ENCODE measurements at regions not wholly inside any gene's neighbourhood (a gene's known extent, or its start where the extent isn't known, plus 50 kb on each side); places are given as distances from the start of the nearest gene placed in this dataset.
"Not testable (repeated sequence)": the region's sequence is repeated elsewhere in the genome, so short reads cannot be mapped to it uniquely, and the experiment has no call there.

- intact Hi-C loops (cut with DNase I; ENCODE audit: low total_unique reads), result no loop called here
- Histone ChIP-seq H3K4me1 (no peaks in the 10 kb centered on the region), H3K4me3 (no peak overlapping the region), H3K27me3 (no peaks in the 10 kb centered on the region), H3K9me3 (no peaks in the 10 kb centered on the region), H3K36me3 (no peaks in the 10 kb centered on the region), H3K27ac (no peak overlapping the region)
- no peak for DNase-seq
- WGBS, 5 donors, result 27 to 33% (median 32%) methylated on average over 2 of the region's 2 CpGs
- TF ChIP-seq EP300 (IDR thresholded peaks at IDR 0.05) (no peak), POLR2A (IDR thresholded peaks at IDR 0.05) (no peak), CTCF (IDR thresholded peaks at IDR 0.05) (no peak), POLR2AphosphoS5 (IDR thresholded peaks at IDR 0.05) (no peak)
Measured at GRCh38 chr1:241447031-241447644, 72.4 kb downstream of the FH start.

- intact Hi-C loops (cut with DNase I; ENCODE audit: low total_unique reads), result no loop called here
Measured at GRCh38 chr1:241444836-241445235, 74.7 kb downstream of the FH start.

GRCh38 chr1:241443561-241443960, 76.0 kb downstream of the FH start:
- Histone ChIP-seq H3K4me3 (no peak overlapping the region), H3K9me3 (no peaks in the 10 kb centered on the region), H3K27me3 (no peaks in the 10 kb centered on the region), H3K36me3 (no peaks in the 10 kb centered on the region), H3K4me1 (no peaks in the 10 kb centered on the region), H3K27ac (no peak overlapping the region)
- no peak for DNase-seq
- intact Hi-C loops (cut with DNase I; ENCODE audit: low total_unique reads), result no loop called here
- 82 to 88% (median 84%) methylated on average over 2 of the region's 2 CpGs for WGBS, 5 donors
- no peak for TF ChIP-seq EP300 (IDR thresholded peaks at IDR 0.05)

More at GRCh38 chr1:241444836-241445235, 74.7 kb downstream of the FH start:
- H3K4me1 ChIP-seq, result no peaks in the 10 kb centered on the region
- TF ChIP-seq POLR2AphosphoS5 (IDR thresholded peaks at IDR 0.05) (no peak), CTCF (IDR thresholded peaks at IDR 0.05) (no peak), POLR2A (IDR thresholded peaks at IDR 0.05) (no peak), EP300 (IDR thresholded peaks at IDR 0.05) (no peak)
- WGBS, 5 donors, result 14 to 68% (median 22%) methylated on average over 3 of the region's 3 CpGs
- DNase-seq, result no peak
- H3K27ac ChIP-seq, result no peak overlapping the region
- H3K9me3 ChIP-seq, result no peaks in the 10 kb centered on the region
- H3K4me3 ChIP-seq, result no peak overlapping the region
- H3K27me3 ChIP-seq, result no peaks in the 10 kb centered on the region
- H3K36me3 ChIP-seq, result no peaks in the 10 kb centered on the region

- no peaks in the 10 kb centered on the region for H3K27me3 ChIP-seq
- WGBS, 5 donors, result 83 to 90% (median 84%) methylated on average over 4 of the region's 4 CpGs
- no peaks in the 10 kb centered on the region for H3K36me3 ChIP-seq
- no peak overlapping the region for H3K27ac ChIP-seq
- H3K9me3 ChIP-seq, result no peaks in the 10 kb centered on the region
- H3K4me1 ChIP-seq, result no peaks in the 10 kb centered on the region
- no peak for DNase-seq
- TF ChIP-seq POLR2AphosphoS5 (IDR thresholded peaks at IDR 0.05) (no peak), EP300 (IDR thresholded peaks at IDR 0.05) (no peak), CTCF (IDR thresholded peaks at IDR 0.05) (no peak), POLR2A (IDR thresholded peaks at IDR 0.05) (no peak)
- intact Hi-C loops (cut with DNase I; ENCODE audit: low total_unique reads), result no loop called here
- no peak overlapping the region for H3K4me3 ChIP-seq
Measured at GRCh38 chr1:241442686-241443085, 76.9 kb downstream of the FH start.

GRCh38 chr1:241440904-241441303, 78.7 kb downstream of the FH start:
- Histone ChIP-seq H3K4me1 (no peaks in the 10 kb centered on the region), H3K36me3 (no peaks in the 10 kb centered on the region), H3K4me3 (no peak overlapping the region), H3K27ac (no peak overlapping the region), H3K27me3 (no peaks in the 10 kb centered on the region), H3K9me3 (no peaks in the 10 kb centered on the region)
- 40 to 70% (median 52%) methylated on average over 2 of the region's 2 CpGs for WGBS, 5 donors
- TF ChIP-seq EP300 (IDR thresholded peaks at IDR 0.05), result no peak
- TF ChIP-seq POLR2A (IDR thresholded peaks at IDR 0.05), result no peak
- no peak for TF ChIP-seq CTCF (IDR thresholded peaks at IDR 0.05)
- TF ChIP-seq POLR2AphosphoS5 (IDR thresholded peaks at IDR 0.05), result no peak
- intact Hi-C loops (cut with DNase I; ENCODE audit: low total_unique reads), result no loop called here
- DNase-seq, result no peak

GRCh38 chr1:241438686-241439085, 80.9 kb downstream of the FH start:
- H3K4me1 ChIP-seq; H3K9me3 ChIP-seq; H3K27me3 ChIP-seq; DNase-seq; H3K27ac ChIP-seq; intact Hi-C loops (cut with DNase I; ENCODE audit: low total_unique reads); H3K36me3 ChIP-seq; H3K4me3 ChIP-seq: not testable (repeated sequence)
- WGBS, 5 donors, result 75 to 84% (median 84%) methylated on average over 2 of the region's 2 CpGs

All from stomach (tissue), 8 donors.